Choroid plexus epithelial cell (primary cell): ENCODE measurements at regions not wholly inside any gene's neighbourhood (a gene's known extent, or its start where the extent isn't known, plus 50 kb on each side); places are given as distances from the start of the nearest gene placed in this dataset.
A peak's percentile ranks its signal among the peaks of the same experiment; 100 is the strongest.

Experiments used
- DNase-seq: peaks from one replicate; pipeline ENCODE4 v3.0.0-alpha.2; 2010; ENCODE audit warnings: low read depth
- H3K4me3 ChIP-seq: 2 replicates; pipeline ENCODE4 v1.5.1; 2011; ENCODE audit warnings: low read depth, mild to moderate bottlenecking, control low read depth, low read length, moderate library complexity
- TF ChIP-seq, protein P1 (sequence below): conservative IDR thresholded peaks from 2 replicates; pipeline ENCODE4 v1.5.1; 2011; ENCODE audit warnings: low read depth, mild to moderate bottlenecking, control low read depth, inconsistent platforms, low read length, moderate library complexity

DNA sequence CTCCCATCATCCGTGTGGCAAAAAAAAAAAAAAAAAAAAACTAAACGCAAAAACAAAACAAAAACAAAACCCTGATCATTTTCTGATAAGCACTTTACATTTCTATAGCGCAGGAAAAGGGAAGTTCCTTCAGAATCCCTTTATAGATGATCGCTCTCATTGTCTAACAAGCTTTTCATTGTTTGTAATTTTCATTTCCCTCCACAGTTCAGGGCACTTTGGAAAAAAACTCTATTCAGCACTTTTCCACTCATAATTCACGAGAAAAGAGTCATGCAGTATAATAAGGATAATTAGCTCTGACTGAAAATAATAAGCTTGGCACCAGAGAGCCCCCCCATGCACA lies 89.4 kb upstream of the ATXN1 start:
- TF ChIP-seq, protein P1, sequence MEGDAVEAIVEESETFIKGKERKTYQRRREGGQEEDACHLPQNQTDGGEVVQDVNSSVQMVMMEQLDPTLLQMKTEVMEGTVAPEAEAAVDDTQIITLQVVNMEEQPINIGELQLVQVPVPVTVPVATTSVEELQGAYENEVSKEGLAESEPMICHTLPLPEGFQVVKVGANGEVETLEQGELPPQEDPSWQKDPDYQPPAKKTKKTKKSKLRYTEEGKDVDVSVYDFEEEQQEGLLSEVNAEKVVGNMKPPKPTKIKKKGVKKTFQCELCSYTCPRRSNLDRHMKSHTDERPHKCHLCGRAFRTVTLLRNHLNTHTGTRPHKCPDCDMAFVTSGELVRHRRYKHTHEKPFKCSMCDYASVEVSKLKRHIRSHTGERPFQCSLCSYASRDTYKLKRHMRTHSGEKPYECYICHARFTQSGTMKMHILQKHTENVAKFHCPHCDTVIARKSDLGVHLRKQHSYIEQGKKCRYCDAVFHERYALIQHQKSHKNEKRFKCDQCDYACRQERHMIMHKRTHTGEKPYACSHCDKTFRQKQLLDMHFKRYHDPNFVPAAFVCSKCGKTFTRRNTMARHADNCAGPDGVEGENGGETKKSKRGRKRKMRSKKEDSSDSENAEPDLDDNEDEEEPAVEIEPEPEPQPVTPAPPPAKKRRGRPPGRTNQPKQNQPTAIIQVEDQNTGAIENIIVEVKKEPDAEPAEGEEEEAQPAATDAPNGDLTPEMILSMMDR: no peak
- no peak overlapping the region for H3K4me3 ChIP-seq
- no peak for DNase-seq

- no peak overlapping the region for H3K4me3 ChIP-seq
- DNase-seq: no peak
- TF ChIP-seq, protein P1: no peak
Observed at GRCh38 chr6:16849988-16850680, 88.9 kb upstream of the ATXN1 start.

- TF ChIP-seq, protein P1: no peak
- no peak overlapping the region for H3K4me3 ChIP-seq
- peak; percentile 73 for DNase-seq
Observed at GRCh38 chr6:16849280-16849987, 88.2 kb upstream of the ATXN1 start.

- TF ChIP-seq, protein P1: no peak
- no peak overlapping the region for H3K4me3 ChIP-seq
- DNase-seq: no peak
Observed at GRCh38 chr6:16846399-16846778, 85.1 kb upstream of the ATXN1 start.

DNA sequence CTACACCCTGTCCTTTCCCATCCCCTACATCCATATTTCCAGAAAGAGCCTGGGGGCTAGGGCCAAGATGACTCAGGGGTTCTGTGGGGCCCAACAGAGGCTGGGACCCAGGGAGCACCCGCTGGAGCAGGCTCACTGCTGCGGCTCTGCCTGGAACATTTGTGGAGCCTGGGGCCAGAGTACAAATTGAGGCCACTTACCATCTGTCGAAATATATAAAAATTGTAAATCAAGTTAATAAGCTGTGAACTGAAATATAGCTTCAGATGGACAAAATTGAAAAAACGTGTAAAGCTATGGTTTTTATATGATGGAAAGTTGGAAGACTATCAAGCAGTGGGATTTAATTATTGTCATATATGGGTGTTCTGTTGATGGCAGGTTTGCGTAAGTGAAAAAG lies 82.9 kb upstream of the ATXN1 start:
- no peak overlapping the region for H3K4me3 ChIP-seq
- no peak for DNase-seq
- TF ChIP-seq, protein P1: no peak

DNA sequence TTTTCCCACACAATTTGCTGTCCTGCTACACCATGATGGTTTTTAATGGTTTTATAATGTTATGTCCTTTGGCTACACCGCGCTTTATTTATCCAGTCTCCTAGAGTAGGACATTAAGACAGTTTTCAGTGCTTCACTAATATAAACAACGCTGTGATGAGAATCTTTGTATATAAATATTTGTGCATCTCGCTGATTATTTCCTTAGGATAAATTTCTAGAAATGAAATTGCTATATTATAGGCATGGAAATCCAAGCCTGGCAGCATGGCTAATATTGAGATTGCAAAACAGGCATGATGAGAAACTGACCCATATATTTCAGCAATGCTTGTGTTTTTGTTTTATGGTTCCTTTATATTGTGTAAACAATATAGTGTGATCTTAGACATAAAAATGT lies 81.4 kb upstream of the ATXN1 start:
- TF ChIP-seq, protein P1: no peak
- DNase-seq: no peak
- no peak overlapping the region for H3K4me3 ChIP-seq

GRCh38 chr6:16841241-16841640 lies 80.0 kb upstream of the ATXN1 start:
- no peak overlapping the region for H3K4me3 ChIP-seq
- TF ChIP-seq, protein P1: no peak
- no peak for DNase-seq
